SK-N-SH (cell line): ENCODE measurements at regions not wholly inside any gene's neighbourhood (a gene's known extent, or its start where the extent isn't known, plus 50 kb on each side); places are given as distances from the start of the nearest gene placed in this dataset.
A peak's percentile ranks its signal among the peaks of the same experiment; 100 is the strongest.

Source experiments
- CTCF ChIA-PET: fragments of 300-600, 350-600 bp; formaldehyde crosslinking; extraction: SDS; loops from one replicate; lab custom pipeline; 2021; lab: Yijun Ruan, JAX
- POLR2A ChIA-PET: fragments of 350-600 bp; sonication (Branson Sonifier 250); formaldehyde crosslinking; extraction: SDS; loops from one replicate; lab custom pipeline; 2020; ENCODE audit warnings: antibody characterized with exemption, inconsistent platforms; lab: Yijun Ruan, JAX
- DNase-seq: peaks from one replicate; pipeline ENCODE4 v3.0.0; 2012
- H2AFZ ChIP-seq: fragments of 200-600 bp; sonication (generic); 2 replicates; pipeline ENCODE4 v1.8.1; 2016; ENCODE audit warnings: antibody characterized with exemption, mild to moderate bottlenecking, low read depth
- H3F3A ChIP-seq: fragments of 200-600 bp; sonication (generic); replicated peaks from 2 replicates; pipeline ENCODE3; 2016; ENCODE audit warnings: antibody characterized with exemption, mild to moderate bottlenecking; ENCODE audit not compliant: insufficient read depth
- H3K27ac ChIP-seq, 2 experiments: fragments of 200-500 bp in 1 of 2; fragments of 200-600 bp in 1 of 2; sonication (Bioruptor generic) in 1 of 2; sonication (generic), shearing (Covaris generic) in 1 of 2; 2 replicates each; pipeline versions ENCODE4 v1.5.1 to v1.6.1; 2014 to 2016; ENCODE audit warnings: low read depth in 2 of 2, inconsistent platforms in 1 of 2, low read length in 1 of 2, mild to moderate bottlenecking in 1 of 2, mixed read lengths in 1 of 2
- H3K27me3 ChIP-seq: fragments of 200-600 bp; sonication (generic), shearing (Covaris generic); 2 replicates; pipeline ENCODE4 v1.6.1; 2016; ENCODE audit warnings: mixed run types; ENCODE audit not compliant: insufficient read depth
- H3K36me3 ChIP-seq, 2 experiments: fragments of 200-500 bp in 1 of 2; fragments of 200-600 bp in 1 of 2; sonication (Bioruptor generic) in 1 of 2; sonication (generic) in 1 of 2; replicated peaks in 1 of 2; 2 replicates each; pipeline versions ENCODE3 to v1.5.1; 2014 to 2016; ENCODE audit warnings: low read length in 1 of 2, mild to moderate bottlenecking in 1 of 2; ENCODE audit not compliant: insufficient read depth in 2 of 2, control insufficient read depth in 1 of 2
- H3K4me1 ChIP-seq, 2 experiments: fragments of 200-500 bp in 1 of 2; fragments of 200-600 bp in 1 of 2; sonication (Bioruptor generic) in 1 of 2; sonication (generic), shearing (Covaris generic) in 1 of 2; 2 replicates each; pipeline versions ENCODE4 v1.5.1 to v1.6.1; 2014 to 2016; ENCODE audit warnings: low read depth in 1 of 2, low read length in 1 of 2, mixed run types in 1 of 2; ENCODE audit not compliant: insufficient read depth in 2 of 2, control insufficient read depth in 1 of 2
- H3K4me2 ChIP-seq: fragments of 200-600 bp; sonication (generic), shearing (Covaris generic); 2 replicates; pipeline ENCODE4 v1.6.1; 2017; ENCODE audit warnings: mixed run types
- H3K4me3 ChIP-seq, 2 experiments: fragments of 200-500 bp in 1 of 2; fragments of 200-600 bp in 1 of 2; sonication (Bioruptor generic) in 1 of 2; sonication (generic), shearing (Covaris generic) in 1 of 2; 2 replicates each; pipeline versions ENCODE4 v1.5.1 to v1.8.1; 2014 to 2016; ENCODE audit warnings: low read depth in 2 of 2, inconsistent platforms in 1 of 2, low read length in 1 of 2, mild to moderate bottlenecking in 1 of 2, mixed read lengths in 1 of 2, moderate library complexity in 1 of 2
- H3K79me2 ChIP-seq: fragments of 200-600 bp; sonication (generic); 2 replicates; pipeline ENCODE4 v1.8.1; 2017; ENCODE audit warnings: mild to moderate bottlenecking; ENCODE audit not compliant: insufficient read depth
- H3K9ac ChIP-seq: fragments of 200-600 bp; sonication (generic); 2 replicates; pipeline ENCODE4 v1.6.1; 2017; ENCODE audit warnings: mixed run types
- H3K9me2 ChIP-seq: fragments of 200-600 bp; sonication (generic); 2 replicates; pipeline ENCODE4 v1.6.1; 2017; ENCODE audit warnings: mixed run types
- H3K9me3 ChIP-seq: fragments of 200-600 bp; sonication (generic); 2 replicates; pipeline ENCODE4 v1.6.1; 2017; ENCODE audit warnings: mixed run types, mild to moderate bottlenecking, moderate library complexity
- H4K20me1 ChIP-seq: fragments of 200-600 bp; sonication (generic); 2 replicates; pipeline ENCODE4 v1.6.1; 2017; ENCODE audit warnings: mild to moderate bottlenecking, mixed run types; ENCODE audit not compliant: insufficient read depth
- CHD2 ChIP-seq: fragments of 150-350 bp; IDR thresholded peaks from 2 replicates; pipeline ENCODE4 v1.6.1; 2018; ENCODE audit warnings: low read length; ENCODE audit not compliant: partially characterized antibody
- CTCF ChIP-seq: fragments of 200-600 bp; sonication (generic); IDR thresholded peaks from 2 replicates; pipeline ENCODE4 v1.6.1; 2017; ENCODE audit warnings: antibody characterized with exemption, mild to moderate bottlenecking, moderate library complexity
- ELF1 ChIP-seq: IDR thresholded peaks from 2 replicates; pipeline ENCODE4 v1.4.0; 2012
- EP300 ChIP-seq, 2 experiments: IDR thresholded peaks; 2 replicates each; pipeline versions ENCODE4 v1.4.0 to v1.6.1; 2012; ENCODE audit warnings: borderline replicate concordance in 1 of 2, low read depth in 1 of 2, low read length in 1 of 2
- EZH2phosphoT487 ChIP-seq: fragments of 200-600 bp; sonication (generic); IDR thresholded peaks from 2 replicates; pipeline ENCODE4 v1.6.1; 2017; ENCODE audit warnings: low read depth, mixed run types, mild to moderate bottlenecking, antibody characterized with exemption, moderate library complexity, borderline replicate concordance
- FOXJ3 ChIP-seq: sonication (generic); formaldehyde crosslinking; IDR thresholded peaks from 2 replicates; pipeline ENCODE4 v1.5.1; 2020; ENCODE audit warnings: mild to moderate bottlenecking, missing genetic modification reagents
- FOXM1 ChIP-seq: IDR thresholded peaks from 2 replicates; pipeline ENCODE4 v1.4.0; 2012; ENCODE audit warnings: low read depth, mild to moderate bottlenecking
- GABPA ChIP-seq: IDR thresholded peaks from 2 replicates; pipeline ENCODE4 v1.4.0; 2012; ENCODE audit warnings: low read depth, mild to moderate bottlenecking
- IRF3 ChIP-seq: fragments of 150-350 bp; IDR thresholded peaks from 2 replicates; pipeline ENCODE4 v1.6.1; 2016; ENCODE audit warnings: mild to moderate bottlenecking, low read depth, low read length
- MXI1 ChIP-seq: IDR thresholded peaks from 2 replicates; pipeline ENCODE4 v1.6.1; 2012; ENCODE audit warnings: mild to moderate bottlenecking, low read depth, low read length, improper control_type of control experiment
- NRF1 ChIP-seq: IDR thresholded peaks from 2 replicates; pipeline ENCODE4 v1.6.1; 2012; ENCODE audit warnings: low read depth, mild to moderate bottlenecking, low read length
- PBX3 ChIP-seq: IDR thresholded peaks from 2 replicates; pipeline ENCODE4; 2012
- RAD21 ChIP-seq: IDR thresholded peaks from 2 replicates; pipeline ENCODE4 v1.6.1; 2012; ENCODE audit warnings: mild to moderate bottlenecking, low read length
- RCOR1 ChIP-seq: fragments of 150-350 bp; IDR thresholded peaks from 2 replicates; pipeline ENCODE4 v1.6.1; 2017; ENCODE audit warnings: antibody characterized with exemption, low read length
- RFX5 ChIP-seq: IDR thresholded peaks from 2 replicates; pipeline ENCODE4 v1.6.1; 2012; ENCODE audit warnings: mild to moderate bottlenecking, improper control_type of control experiment, low read length
- RXRA ChIP-seq: IDR thresholded peaks from 2 replicates; pipeline ENCODE4 v1.4.0; 2012; ENCODE audit warnings: low read depth, mild to moderate bottlenecking, borderline replicate concordance
- SIN3A ChIP-seq: IDR thresholded peaks from 2 replicates; pipeline ENCODE4 v1.6.1; 2012; ENCODE audit warnings: low read depth, mild to moderate bottlenecking, low read length, moderate library complexity, borderline replicate concordance
- USF2 ChIP-seq: fragments of 150-350 bp; IDR thresholded peaks from 2 replicates; pipeline ENCODE4 v1.6.1; 2017; ENCODE audit warnings: antibody characterized with exemption, low read length, low read depth, borderline replicate concordance
- YY1 ChIP-seq: IDR thresholded peaks from 2 replicates; pipeline ENCODE4 v1.4.0; 2012; ENCODE audit warnings: low read depth, mild to moderate bottlenecking
- ZBTB33 ChIP-seq: IDR thresholded peaks from 2 replicates; pipeline ENCODE4 v1.4.0; 2012; ENCODE audit warnings: low read depth, borderline replicate concordance
- WGBS: methylation state at CpG from one replicate; pipeline ENCODE4 v1.1.6; 2017; ENCODE audit warnings: low lambda C conversion rate; 5-methylcytosine and 5-hydroxymethylcytosine counted together

- no peaks in the 10 kb centered on the region for H3K36me3 ChIP-seq
Measured at GRCh38 chr3:101102678-101103296, 109.6 kb upstream of the ABI3BP start.

More at GRCh38 chr3:101102678-101103296, 109.6 kb upstream of the ABI3BP start:
- Histone ChIP-seq H3K79me2 (no peaks in the 10 kb centered on the region), H3K27ac (no peak overlapping the region), H3K4me3 (no peak overlapping the region), H4K20me1 (no peaks in the 10 kb centered on the region), H3F3A (no peaks in the 10 kb centered on the region), H3K4me1 (no peaks in the 10 kb centered on the region), H3K9me3 (no peaks in the 10 kb centered on the region), H3K9ac (no peak overlapping the region), H3K4me2 (no peak overlapping the region), H3K9me2 (no peaks in the 10 kb centered on the region), H2AFZ (peak overlapping the region; percentile 20; the same call in 1 of the 2 replicates), H3K27me3 (no peaks in the 10 kb centered on the region)
- TF ChIP-seq RXRA (no peak), RAD21 (no peak), RFX5 (no peak), FOXM1 (no peak), FOXJ3 (CRISPR knock-in tag) (no peak), YY1 (no peak), EZH2phosphoT487 (no peak), EP300 (IDR thresholded peaks at IDR 0.05; ENCODE audit: borderline replicate concordance in 1 of 2, low read depth in 1 of 2, low read length in 1 of 2) (no peak), PBX3 (no peak), CTCF (no peak), GABPA (no peak), IRF3 (no peak), ELF1 (no peak), MXI1 (no peak), NRF1 (no peak), SIN3A (no peak), USF2 (no peak), ZBTB33 (no peak), RCOR1 (no peak), CHD2 (no peak)
- CTCF ChIA-PET: no interaction called here
- 53% methylated on average over 4 of the region's 4 CpGs for WGBS
- POLR2A ChIA-PET: no interaction called here
- no peak for DNase-seq
